GM23248 (cell line): ENCODE measurements at regions not wholly inside any gene's neighbourhood (a gene's known extent, or its start where the extent isn't known, plus 50 kb on each side); places are given as distances from the start of the nearest gene placed in this dataset.

Experiments used
- DNase-seq: peaks from one replicate; pipeline ENCODE4 v3.0.0-alpha.2; 2015
- H2AFZ ChIP-seq: fragments of 200-600 bp; sonication (generic); 2 replicates; pipeline ENCODE4 v1.6.1; 2016; ENCODE audit warnings: antibody characterized with exemption
- H3F3A ChIP-seq: fragments of 200-600 bp; sonication (generic); 2 replicates; pipeline ENCODE4 v1.6.1; 2016; ENCODE audit warnings: mild to moderate bottlenecking, antibody characterized with exemption, mixed run types; ENCODE audit not compliant: insufficient read depth
- H3K27ac ChIP-seq: fragments of 200-600 bp; sonication (generic); 2 replicates; pipeline ENCODE4 v1.5.1; 2016; ENCODE audit warnings: mild to moderate bottlenecking
- H3K27me3 ChIP-seq: fragments of 200-600 bp; sonication (generic); replicated peaks from 2 replicates; pipeline ENCODE4 v1.6.1; 2016; ENCODE audit warnings: mild to moderate bottlenecking; ENCODE audit not compliant: insufficient read depth
- H3K36me3 ChIP-seq: fragments of 200-600 bp; sonication (generic); 2 replicates; pipeline ENCODE4 v1.6.1; 2016; ENCODE audit warnings: low read depth, mild to moderate bottlenecking
- H3K4me1 ChIP-seq: fragments of 200-600 bp; sonication (generic); 2 replicates; pipeline ENCODE4 v1.6.1; 2016; ENCODE audit warnings: mild to moderate bottlenecking; ENCODE audit not compliant: insufficient read depth
- H3K4me2 ChIP-seq: fragments of 200-600 bp; sonication (generic); one replicate; pipeline ENCODE4 v1.6.1; 2016; ENCODE audit warnings: mild to moderate bottlenecking; ENCODE audit not compliant: unreplicated experiment
- H3K4me3 ChIP-seq: fragments of 200-600 bp; sonication (generic); 2 replicates; pipeline ENCODE4 v1.5.1; 2016; ENCODE audit warnings: mild to moderate bottlenecking
- H3K79me2 ChIP-seq: fragments of 200-600 bp; sonication (generic); 2 replicates; pipeline ENCODE4 v1.6.1; 2016; ENCODE audit warnings: mild to moderate bottlenecking; ENCODE audit not compliant: insufficient read depth
- H3K9ac ChIP-seq: fragments of 200-600 bp; sonication (generic); 2 replicates; pipeline ENCODE4 v1.6.1; 2016; ENCODE audit warnings: mild to moderate bottlenecking
- H3K9me2 ChIP-seq: fragments of 200-600 bp; sonication (generic); 2 replicates; pipeline ENCODE4 v1.6.1; 2016; ENCODE audit warnings: mixed run types, mild to moderate bottlenecking, moderate library complexity; ENCODE audit not compliant: insufficient read depth
- H3K9me3 ChIP-seq: fragments of 200-600 bp; sonication (generic); one replicate; pipeline ENCODE4 v1.6.1; 2017; ENCODE audit warnings: low read depth
- H4K20me1 ChIP-seq: fragments of 200-600 bp; sonication (generic); 2 replicates; pipeline ENCODE4 v1.6.0; 2016; ENCODE audit not compliant: insufficient read depth
- EZH2 ChIP-seq: fragments of 200-600 bp; sonication (generic); IDR thresholded peaks from 2 replicates; pipeline ENCODE4 v1.6.1; 2018; ENCODE audit warnings: antibody characterized with exemption, mild to moderate bottlenecking; ENCODE audit not compliant: insufficient read depth, poor library complexity, severe bottlenecking
- EZH2phosphoT487 ChIP-seq: fragments of 200-600 bp; sonication (generic); IDR thresholded peaks from 2 replicates; pipeline ENCODE4 v1.6.1; 2018; ENCODE audit warnings: antibody characterized with exemption, moderate library complexity, mild to moderate bottlenecking, low read depth; ENCODE audit not compliant: insufficient read depth
- WGBS, 2 experiments: methylation state at CpG; one replicate each; pipeline ENCODE4 v1.1.6; 2015 to 2017; ENCODE audit warnings: low lambda C conversion rate in 2 of 2, low coverage in 1 of 2; ENCODE audit errors: missing lambda C conversion rate in 2 of 2; 5-methylcytosine and 5-hydroxymethylcytosine counted together
- in situ Hi-C: fragments of 300-500 bp; cut with MboI; formaldehyde crosslinking; loops from 2 replicates; pipeline ENCODE4 v1.15.0; 2020

- no peak overlapping the region for H3K4me3 ChIP-seq
- TF ChIP-seq EZH2phosphoT487 (no peak), EZH2 (no peak)
- DNase-seq = no peak
- in situ Hi-C loops = loop anchor here (10.0 kb wide), 2 partner anchors 403 to 663 kb away; no protein-coding TSS in a partner anchor
- 72 to 83% methylated on average over 6 of the region's 6 CpGs for WGBS, 2 experiments
- H4K20me1 ChIP-seq = no peaks in the 10 kb centered on the region
- H2AFZ ChIP-seq = no peak overlapping the region
- H3K4me1 ChIP-seq = peaks cover 3% of the 10 kb centered on the region
- H3K27me3 ChIP-seq = peaks cover 14% of the 10 kb centered on the region
- no peaks in the 10 kb centered on the region for H3K36me3 ChIP-seq
- no peak overlapping the region for H3K27ac ChIP-seq
- no peaks in the 10 kb centered on the region for H3K79me2 ChIP-seq
- H3K9me3 ChIP-seq = no peaks in the 10 kb centered on the region
- no peaks in the 10 kb centered on the region for H3F3A ChIP-seq
- H3K9me2 ChIP-seq = no peaks in the 10 kb centered on the region
- no peak overlapping the region for H3K4me2 ChIP-seq
- no peak overlapping the region for H3K9ac ChIP-seq
Observed at GRCh38 chr14:65827520-65827919, 415.0 kb downstream of the FUT8 start.

GRCh38 chr14:65828396-65828795, 415.9 kb downstream of the FUT8 start:
- in situ Hi-C loops = loop anchor here (10.0 kb wide), 2 partner anchors 404 to 664 kb away; no protein-coding TSS in a partner anchor
- no peaks in the 10 kb centered on the region for H3K9me3 ChIP-seq

GRCh38 chr14:65832431-65833266, 420.1 kb downstream of the FUT8 start:
- peak; percentile 51 for DNase-seq
- no peaks in the 10 kb centered on the region for H4K20me1 ChIP-seq
- peaks cover 8% of the 10 kb centered on the region for H3K4me1 ChIP-seq
- no peaks in the 10 kb centered on the region for H3K79me2 ChIP-seq
- H3K27me3 ChIP-seq = 0 out of 2 replicates have a peak, but pooled peaks cover 4% of the 10 kb centered on the region
- no peaks in the 10 kb centered on the region for H3K9me2 ChIP-seq
- TF ChIP-seq EZH2phosphoT487 (no peak), EZH2 (no peak)
- peak overlapping the region; percentile 36 for H3K9ac ChIP-seq
- H3K9me3 ChIP-seq = no peaks in the 10 kb centered on the region
- peak overlapping the region; percentile 43 for H3K4me3 ChIP-seq
- in situ Hi-C loops = no loop called here
- H3K27ac ChIP-seq = no peak overlapping the region
- no peaks in the 10 kb centered on the region for H3F3A ChIP-seq
- WGBS, 2 experiments = 13 to 18% methylated on average over 10 of the region's 10 CpGs
- H3K4me2 ChIP-seq = peak overlapping the region; percentile 54
- no peaks in the 10 kb centered on the region for H3K36me3 ChIP-seq
- peak overlapping the region; percentile 82 for H2AFZ ChIP-seq

More at GRCh38 chr14:65828396-65828795, 415.9 kb downstream of the FUT8 start:
- Histone ChIP-seq H3K4me3 (no peak overlapping the region), H3K27me3 (peaks cover 14% of the 10 kb centered on the region; the same call in 1 of the 2 replicates), H2AFZ (no peak overlapping the region), H3K9ac (no peak overlapping the region), H3K79me2 (no peaks in the 10 kb centered on the region), H3K4me1 (peaks cover 8% of the 10 kb centered on the region), H3K27ac (no peak overlapping the region), H4K20me1 (no peaks in the 10 kb centered on the region), H3K4me2 (no peak overlapping the region), H3K36me3 (no peaks in the 10 kb centered on the region), H3F3A (no peaks in the 10 kb centered on the region), H3K9me2 (no peaks in the 10 kb centered on the region)
- no peak for DNase-seq
- TF ChIP-seq EZH2 (no peak), EZH2phosphoT487 (no peak)
- WGBS, 2 experiments = 75 to 78% methylated on average over 4 of the region's 4 CpGs

- H3K27me3 ChIP-seq = 0 out of 2 replicates have a peak, but pooled peaks cover 4% of the 10 kb centered on the region
- H3K4me3 ChIP-seq = peak overlapping the region; percentile 43; the same call in 1 of the 2 replicates
- no peaks in the 10 kb centered on the region for H3K9me2 ChIP-seq
- in situ Hi-C loops = no loop called here
- peak overlapping the region; percentile 82 for H2AFZ ChIP-seq
- TF ChIP-seq EZH2 (no peak), EZH2phosphoT487 (no peak)
- H3K79me2 ChIP-seq = no peaks in the 10 kb centered on the region
- peak; percentile 7 for DNase-seq
- no peaks in the 10 kb centered on the region for H3F3A ChIP-seq
- H3K4me2 ChIP-seq = peak overlapping the region; percentile 54
- H3K9ac ChIP-seq = no peak overlapping the region; the same call in 1 of the 2 replicates
- no peaks in the 10 kb centered on the region for H3K36me3 ChIP-seq
- H3K9me3 ChIP-seq = no peaks in the 10 kb centered on the region
- H3K27ac ChIP-seq = no peak overlapping the region
- H4K20me1 ChIP-seq = no peaks in the 10 kb centered on the region
- 50 to 59% methylated on average over 11 of the region's 11 CpGs for WGBS, 2 experiments
- H3K4me1 ChIP-seq = peaks cover 8% of the 10 kb centered on the region
Observed at GRCh38 chr14:65833267-65833880, 420.8 kb downstream of the FUT8 start.
